HepG2 (cell line): ENCODE measurements at regions not wholly inside any gene's neighbourhood (a gene's known extent, or its start where the extent isn't known, plus 50 kb on each side); places are given as distances from the start of the nearest gene placed in this dataset.

Experiments used
- ATAC-seq: fragments of 200-7000 bp; cut with Tn5 transposase; 3 replicates; pipeline ENCODE4 v1.9.1; 2020; ENCODE audit warnings: mild to moderate bottlenecking, moderate library complexity
- BruUV-seq: library from RNA; stranded (reverse); fragments of 400-500 nt; replicated peaks from 2 replicates; lab custom pipeline; 2021; lab: Mats Ljungman, UMichigan
- CTCF ChIA-PET: fragments of 300-600 bp; formaldehyde crosslinking; extraction: SDS; loops from one replicate; lab custom pipeline; 2021; ENCODE audit warnings: low total read pairs, inconsistent platforms, low intra/inter-chr PET ratio; lab: Yijun Ruan, JAX
- POLR2A ChIA-PET: fragments of 350-600 bp; sonication (Branson Sonifier 250); formaldehyde crosslinking; loops from one replicate; lab custom pipeline; 2020; ENCODE audit warnings: antibody characterized with exemption, inconsistent platforms; lab: Yijun Ruan, JAX
- DNase-seq: peaks from one replicate; pipeline ENCODE4 v3.0.0-alpha.2; 2015; ENCODE audit warnings: low spot score
- FAIRE-seq: peaks from 3 replicates; lab custom pipeline; 2011; peaks lifted over from hg19 to GRCh38; lab: Jason Lieb, UNC
- H2AFZ ChIP-seq: one replicate; pipeline ENCODE4 v1.6.1; 2011; ENCODE audit warnings: low read length, inconsistent platforms
- H3K27ac ChIP-seq: fragments of 300-600 bp; 3 replicates; pipeline ENCODE4 v1.8.0; 2011; ENCODE audit warnings: mixed run types, mild to moderate bottlenecking, mixed read lengths, low read length, inconsistent platforms; ENCODE audit not compliant: insufficient read depth; ENCODE audit errors: extremely low read length
- H3K27me3 ChIP-seq, 2 experiments: fragments of 200-600 bp in 1 of 2; 2 replicates in 1 of 2; 3 replicates in 1 of 2; pipeline versions ENCODE4 v1.6.0 to v1.8.0; 2011; ENCODE audit warnings: low read length in 2 of 2, mild to moderate bottlenecking in 2 of 2, moderate library complexity in 2 of 2, inconsistent platforms in 1 of 2; ENCODE audit not compliant: insufficient read depth in 2 of 2, control insufficient read depth in 1 of 2
- H3K36me3 ChIP-seq, 2 experiments: fragments of 200-600 bp in 1 of 2; replicated peaks in 1 of 2; 2 replicates in 1 of 2; 3 replicates in 1 of 2; pipeline versions ENCODE4 v1.5.1 to v1.8.0; 2011; ENCODE audit warnings: low read length in 2 of 2, inconsistent platforms in 1 of 2; ENCODE audit not compliant: insufficient read depth in 2 of 2, control insufficient read depth in 1 of 2
- H3K4me1 ChIP-seq: 2 replicates; pipeline ENCODE4 v1.5.1; 2012; ENCODE audit warnings: low read length, inconsistent platforms; ENCODE audit not compliant: insufficient read depth
- H3K4me2 ChIP-seq: 2 replicates; pipeline ENCODE4 v1.6.0; 2011; ENCODE audit warnings: low read depth, low read length, inconsistent platforms
- H3K4me3 ChIP-seq, 3 experiments: fragments of 200-600 bp in 1 of 3; sonication (generic), shearing (Covaris generic) in 1 of 3; replicated peaks in 1 of 3; 2 replicates each; pipeline ENCODE4 v1.5.1; 2011 to 2016; ENCODE audit warnings: low read length in 3 of 3, inconsistent platforms in 2 of 3, low read depth in 2 of 3, mild to moderate bottlenecking in 2 of 3, control low read depth in 1 of 3, mixed read lengths in 1 of 3; ENCODE audit not compliant: insufficient read depth in 1 of 3
- H3K79me2 ChIP-seq: one replicate; pipeline ENCODE4 v1.6.1; 2011; ENCODE audit warnings: low read length, inconsistent platforms; ENCODE audit not compliant: insufficient read depth
- H3K9ac ChIP-seq: 2 replicates; pipeline ENCODE4 v1.6.0; 2011; ENCODE audit warnings: mild to moderate bottlenecking, low read depth, low read length, inconsistent platforms; ENCODE audit not compliant: insufficient read depth
- H3K9me3 ChIP-seq: 2 replicates; pipeline ENCODE4 v1.5.1; 2012; ENCODE audit warnings: mild to moderate bottlenecking, low read length
- H4K20me1 ChIP-seq: 2 replicates; pipeline ENCODE4 v1.6.0; 2011; ENCODE audit warnings: inconsistent platforms, mild to moderate bottlenecking, low read length, moderate library complexity; ENCODE audit not compliant: insufficient read depth
- EED ChIP-seq: sonication (generic); formaldehyde crosslinking; IDR thresholded peaks from 2 replicates; pipeline ENCODE4 v1.5.0; 2020; ENCODE audit warnings: mild to moderate bottlenecking, missing genetic modification reagents
- FOXO1 ChIP-seq: sonication (generic); formaldehyde crosslinking; IDR thresholded peaks from 2 replicates; pipeline ENCODE4 v1.4.0; 2020; ENCODE audit warnings: missing genetic modification reagents
- MXI1 ChIP-seq: IDR thresholded peaks from 3 replicates; pipeline ENCODE4 v1.6.1; 2012; ENCODE audit warnings: low read depth, low read length, inconsistent platforms, borderline replicate concordance
- PRDM10 ChIP-seq: sonication (generic); formaldehyde crosslinking; IDR thresholded peaks from 2 replicates; pipeline ENCODE4 v1.4.0; 2020; ENCODE audit warnings: low read depth, missing genetic modification reagents
- RARA ChIP-seq: IDR thresholded peaks from 2 replicates; pipeline ENCODE4 v1.6.1; 2016; ENCODE audit warnings: missing genetic modification reagents, missing compliant biosample characterization
- RBFOX2 ChIP-seq: fragments of 200-400 bp; formaldehyde crosslinking; IDR thresholded peaks from 2 replicates; pipeline ENCODE4 v1.6.1; 2017; ENCODE audit warnings: low read depth, mild to moderate bottlenecking, low read length
- ZHX1 ChIP-seq: sonication (generic); formaldehyde crosslinking; IDR thresholded peaks from 2 replicates; pipeline ENCODE4 v1.8.1; 2022; ENCODE audit warnings: low read depth, mild to moderate bottlenecking, missing genetic modification reagents
- ZNF747 ChIP-seq: sonication (generic); formaldehyde crosslinking; IDR thresholded peaks from 2 replicates; pipeline ENCODE4 v1.8.1; 2023; ENCODE audit warnings: missing genetic modification reagents, mild to moderate bottlenecking, borderline replicate concordance
- whole genome bisulfite sequencing: methylation state at CpG from one replicate; pipeline ENCODE4 v1.1.6; 2017; ENCODE audit warnings: low lambda C conversion rate; 5-methylcytosine and 5-hydroxymethylcytosine counted together
- in situ Hi-C: cut with HindIII; loops from 2 replicates; pipeline ENCODE4 v1.10.0; 2017; ENCODE audit warnings: low pct_unique_long_range_greater_than_20kb; ENCODE audit not compliant: extremely low pct_ligation_motif_present
- intact Hi-C: fragments of 100-400 bp; cut with micrococcal nuclease; formaldehyde crosslinking; loops from one replicate; pipeline ENCODE4 v1.10.0; 2022; ENCODE audit not compliant: unreplicated experiment
- TF ChIP-seq, protein P1 (sequence below): sonication (generic); formaldehyde crosslinking; IDR thresholded peaks from 2 replicates; pipeline ENCODE4 v1.4.0; 2020; ENCODE audit warnings: missing genetic modification reagents
- TF ChIP-seq, protein P2 (sequence below): sonication (generic); formaldehyde crosslinking; IDR thresholded peaks from 2 replicates; pipeline ENCODE4 v1.4.0; 2020; ENCODE audit warnings: missing genetic modification reagents, borderline replicate concordance

GRCh38 chr2:240212425-240213225 lies 72.2 kb upstream of the OTOS start:
- Histone ChIP-seq H3K27ac (no peak overlapping the region), H3K9me3 (no peaks in the 10 kb centered on the region), H3K36me3 (no peaks in the 10 kb centered on the region), H3K4me1 (no peaks in the 10 kb centered on the region), H3K4me3 (no peak overlapping the region), H3K4me2 (no peak overlapping the region), H2AFZ (no peak overlapping the region), H3K79me2 (no peaks in the 10 kb centered on the region), H3K9ac (no peak overlapping the region), H4K20me1 (no peaks in the 10 kb centered on the region; the same call in 1 of the 2 replicates), H3K27me3 (peaks cover 19 to 81% of the 10 kb centered on the region in 2 experiments)
- FAIRE-seq, result no peak
- CTCF ChIA-PET, result no interaction called here
- ATAC-seq, result no peak
- POLR2A ChIA-PET, result no interaction called here
- no peak for DNase-seq
- BruUV-seq, result no TSS peak
- intact Hi-C loops (no loop called here), in situ Hi-C loops (no loop called here)
- 15% methylated on average over 14 of the region's 17 CpGs for WGBS
- no peak for TF ChIP-seq MXI1
- no peak for TF ChIP-seq RARA (CRISPR knock-in tag)
- no peak for TF ChIP-seq FOXO1 (CRISPR knock-in tag)
- TF ChIP-seq, protein P1, sequence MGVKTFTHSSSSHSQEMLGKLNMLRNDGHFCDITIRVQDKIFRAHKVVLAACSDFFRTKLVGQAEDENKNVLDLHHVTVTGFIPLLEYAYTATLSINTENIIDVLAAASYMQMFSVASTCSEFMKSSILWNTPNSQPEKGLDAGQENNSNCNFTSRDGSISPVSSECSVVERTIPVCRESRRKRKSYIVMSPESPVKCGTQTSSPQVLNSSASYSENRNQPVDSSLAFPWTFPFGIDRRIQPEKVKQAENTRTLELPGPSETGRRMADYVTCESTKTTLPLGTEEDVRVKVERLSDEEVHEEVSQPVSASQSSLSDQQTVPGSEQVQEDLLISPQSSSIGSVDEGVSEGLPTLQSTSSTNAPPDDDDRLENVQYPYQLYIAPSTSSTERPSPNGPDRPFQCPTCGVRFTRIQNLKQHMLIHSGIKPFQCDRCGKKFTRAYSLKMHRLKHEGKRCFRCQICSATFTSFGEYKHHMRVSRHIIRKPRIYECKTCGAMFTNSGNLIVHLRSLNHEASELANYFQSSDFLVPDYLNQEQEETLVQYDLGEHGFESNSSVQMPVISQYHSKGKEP (CRISPR knock-in tag), result no peak
- no peak for TF ChIP-seq ZHX1 (CRISPR knock-in tag)
- TF ChIP-seq, protein P2, sequence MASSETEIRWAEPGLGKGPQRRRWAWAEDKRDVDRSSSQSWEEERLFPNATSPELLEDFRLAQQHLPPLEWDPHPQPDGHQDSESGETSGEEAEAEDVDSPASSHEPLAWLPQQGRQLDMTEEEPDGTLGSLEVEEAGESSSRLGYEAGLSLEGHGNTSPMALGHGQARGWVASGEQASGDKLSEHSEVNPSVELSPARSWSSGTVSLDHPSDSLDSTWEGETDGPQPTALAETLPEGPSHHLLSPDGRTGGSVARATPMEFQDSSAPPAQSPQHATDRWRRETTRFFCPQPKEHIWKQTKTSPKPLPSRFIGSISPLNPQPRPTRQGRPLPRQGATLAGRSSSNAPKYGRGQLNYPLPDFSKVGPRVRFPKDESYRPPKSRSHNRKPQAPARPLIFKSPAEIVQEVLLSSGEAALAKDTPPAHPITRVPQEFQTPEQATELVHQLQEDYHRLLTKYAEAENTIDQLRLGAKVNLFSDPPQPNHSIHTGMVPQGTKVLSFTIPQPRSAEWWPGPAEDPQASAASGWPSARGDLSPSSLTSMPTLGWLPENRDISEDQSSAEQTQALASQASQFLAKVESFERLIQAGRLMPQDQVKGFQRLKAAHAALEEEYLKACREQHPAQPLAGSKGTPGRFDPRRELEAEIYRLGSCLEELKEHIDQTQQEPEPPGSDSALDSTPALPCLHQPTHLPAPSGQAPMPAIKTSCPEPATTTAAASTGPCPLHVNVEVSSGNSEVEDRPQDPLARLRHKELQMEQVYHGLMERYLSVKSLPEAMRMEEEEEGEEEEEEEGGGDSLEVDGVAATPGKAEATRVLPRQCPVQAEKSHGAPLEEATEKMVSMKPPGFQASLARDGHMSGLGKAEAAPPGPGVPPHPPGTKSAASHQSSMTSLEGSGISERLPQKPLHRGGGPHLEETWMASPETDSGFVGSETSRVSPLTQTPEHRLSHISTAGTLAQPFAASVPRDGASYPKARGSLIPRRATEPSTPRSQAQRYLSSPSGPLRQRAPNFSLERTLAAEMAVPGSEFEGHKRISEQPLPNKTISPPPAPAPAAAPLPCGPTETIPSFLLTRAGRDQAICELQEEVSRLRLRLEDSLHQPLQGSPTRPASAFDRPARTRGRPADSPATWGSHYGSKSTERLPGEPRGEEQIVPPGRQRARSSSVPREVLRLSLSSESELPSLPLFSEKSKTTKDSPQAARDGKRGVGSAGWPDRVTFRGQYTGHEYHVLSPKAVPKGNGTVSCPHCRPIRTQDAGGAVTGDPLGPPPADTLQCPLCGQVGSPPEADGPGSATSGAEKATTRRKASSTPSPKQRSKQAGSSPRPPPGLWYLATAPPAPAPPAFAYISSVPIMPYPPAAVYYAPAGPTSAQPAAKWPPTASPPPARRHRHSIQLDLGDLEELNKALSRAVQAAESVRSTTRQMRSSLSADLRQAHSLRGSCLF, result no peak
- TF ChIP-seq ZNF747, result no peak
- TF ChIP-seq EED, result no peak
- TF ChIP-seq PRDM10 (CRISPR knock-in tag), result no peak
- TF ChIP-seq RBFOX2, result no peak
